ENCODE measurements at regions not wholly inside any gene's neighbourhood (a gene's known extent, or its start where the extent isn't known, plus 50 kb on each side); places are given as distances from the start of the nearest gene placed in this dataset.
A peak's percentile ranks its signal among the peaks of the same experiment; 100 is the strongest.

DNA sequence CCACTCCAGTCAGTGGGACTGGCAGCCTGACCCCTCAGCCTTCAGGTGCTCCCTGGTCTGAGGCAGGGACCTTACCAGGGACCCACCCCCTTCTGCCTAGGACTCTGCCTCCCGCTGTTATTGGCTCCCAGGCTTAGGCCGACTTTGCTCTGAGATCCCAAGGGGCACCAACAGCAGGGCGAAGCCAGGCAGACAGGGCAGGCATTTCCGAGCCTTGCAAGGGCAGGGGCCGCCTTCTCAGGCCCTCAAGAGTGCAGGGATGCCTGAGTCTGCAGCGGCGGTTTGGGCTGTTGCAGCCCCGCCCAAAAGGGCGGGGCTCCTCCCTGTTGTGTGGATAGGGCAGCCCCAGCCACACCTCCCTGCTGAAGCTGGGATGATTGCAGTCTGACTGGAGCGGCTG is 644.6 kb downstream of the PRR16 start:
- TF ChIP-seq GATA3 (IDR thresholded peaks at IDR 0.05; ENCODE audit: low read depth, low read length) (no peak), GATA2 (IDR thresholded peaks at IDR 0.05; ENCODE audit: low read depth, low read length) (no peak)

DNA sequence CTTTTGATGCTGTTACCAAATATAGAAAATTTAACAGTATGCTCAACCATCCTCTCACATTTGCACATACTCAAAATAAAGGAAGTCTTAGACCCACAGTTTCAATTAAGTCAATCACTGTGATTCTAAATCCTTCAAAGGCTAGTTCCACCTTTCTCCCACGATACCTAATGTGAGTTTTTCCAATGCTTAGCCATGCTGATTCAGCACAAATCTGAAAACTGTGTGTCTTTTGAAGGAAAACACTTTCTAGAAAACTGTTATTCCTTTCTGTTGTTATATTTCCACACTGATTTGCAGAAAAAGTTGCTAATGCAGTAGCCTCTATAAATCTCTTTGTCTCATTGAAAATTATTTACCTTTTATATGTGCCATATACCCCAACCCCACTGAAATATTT is 645.7 kb downstream of the PRR16 start:
- no peak for TF ChIP-seq GATA2 (IDR thresholded peaks at IDR 0.05; ENCODE audit: low read depth, low read length)
- no peak for TF ChIP-seq GATA3 (IDR thresholded peaks at IDR 0.05; ENCODE audit: low read depth, low read length)

DNA sequence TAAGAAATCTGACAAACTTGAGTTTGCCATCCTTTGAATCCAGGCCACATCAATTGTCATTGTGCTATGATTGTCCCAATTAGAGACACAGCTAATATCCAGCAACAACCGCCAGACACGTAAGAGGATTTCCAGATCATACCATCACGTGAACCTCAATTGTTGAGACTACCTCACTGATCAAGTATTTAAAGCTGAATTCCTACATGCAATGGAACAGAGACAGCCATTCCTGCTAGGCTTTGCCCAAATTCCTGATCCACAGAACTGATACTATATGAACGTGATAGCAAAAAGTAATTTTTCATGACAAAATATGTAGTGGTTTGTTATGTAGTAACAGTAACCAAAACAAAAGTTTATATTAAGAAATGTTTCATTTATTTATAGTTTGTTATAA is 657.7 kb downstream of the PRR16 start:
- TF ChIP-seq GATA2 (IDR thresholded peaks at IDR 0.05; ENCODE audit: low read depth, low read length) = no peak
- TF ChIP-seq GATA3 (IDR thresholded peaks at IDR 0.05; ENCODE audit: low read depth, low read length) = no peak

DNA sequence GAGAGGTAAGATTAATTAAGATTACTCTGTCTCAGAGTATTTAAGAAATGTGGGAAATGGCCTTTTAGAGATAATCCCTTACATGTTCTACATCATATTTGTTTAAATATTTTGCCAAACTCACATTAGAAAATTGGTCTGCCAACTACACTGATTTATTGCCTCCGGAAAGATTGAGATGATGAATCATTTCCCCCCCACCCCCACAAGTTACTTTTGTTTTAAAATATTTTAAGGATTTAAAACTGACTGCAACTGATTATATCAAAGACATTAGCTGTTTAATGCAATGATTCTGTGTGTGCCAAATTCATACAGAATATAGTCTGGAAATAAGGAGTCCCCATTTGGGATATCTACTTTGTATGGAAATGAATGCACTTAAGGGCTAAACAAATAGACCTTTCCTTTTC is 674.4 kb downstream of the PRR16 start:
- TF ChIP-seq GATA2 (IDR thresholded peaks at IDR 0.05; ENCODE audit: low read depth, low read length) (peak; percentile 25; the same call in 1 of the 2 replicates), GATA3 (IDR thresholded peaks at IDR 0.05; ENCODE audit: low read depth, low read length) (peak; percentile 53)

DNA sequence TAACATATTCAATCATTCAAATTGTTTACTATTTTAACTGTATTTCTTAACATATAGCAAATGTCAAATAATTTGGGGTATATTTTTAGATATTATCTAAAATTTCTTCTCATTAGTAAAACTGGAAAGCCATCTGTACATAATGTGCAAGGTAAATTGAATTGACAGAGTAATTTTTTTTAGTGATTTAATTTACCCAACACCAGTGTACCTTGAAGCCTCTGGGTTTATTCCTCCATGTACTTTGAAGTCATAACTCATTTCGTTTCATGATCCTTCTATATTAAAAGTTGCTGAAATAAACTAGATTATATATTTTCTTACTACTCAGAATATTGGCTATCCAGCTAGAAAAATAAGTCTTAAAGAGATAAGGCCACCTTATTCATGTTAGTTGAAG is 674.9 kb downstream of the PRR16 start:
- TF ChIP-seq GATA2 (IDR thresholded peaks at IDR 0.05; ENCODE audit: low read depth, low read length) (no peak), GATA3 (IDR thresholded peaks at IDR 0.05; ENCODE audit: low read depth, low read length) (no peak)

DNA sequence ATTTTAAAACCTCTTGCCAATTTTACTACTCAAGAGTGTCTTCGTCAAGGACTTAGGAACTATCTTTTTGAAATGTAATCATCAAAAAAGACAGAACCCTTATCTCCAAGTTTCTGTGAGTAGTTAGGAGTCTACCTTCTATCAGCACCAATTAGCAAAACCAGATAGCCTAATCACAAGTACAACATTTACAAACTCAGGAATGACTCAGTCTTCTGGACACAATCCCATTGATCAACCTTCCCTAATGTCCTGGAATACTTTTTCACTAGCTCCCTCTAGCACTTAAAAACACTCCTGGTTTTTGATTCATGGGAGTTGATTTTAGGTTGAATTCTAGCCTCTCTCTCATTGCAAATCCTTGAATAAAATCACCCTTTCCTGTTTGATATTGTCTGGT is 680.7 kb downstream of the PRR16 start:
- TF ChIP-seq GATA3 (IDR thresholded peaks at IDR 0.05; ENCODE audit: low read depth, low read length) (no peak), GATA2 (IDR thresholded peaks at IDR 0.05; ENCODE audit: low read depth, low read length) (no peak)

DNA sequence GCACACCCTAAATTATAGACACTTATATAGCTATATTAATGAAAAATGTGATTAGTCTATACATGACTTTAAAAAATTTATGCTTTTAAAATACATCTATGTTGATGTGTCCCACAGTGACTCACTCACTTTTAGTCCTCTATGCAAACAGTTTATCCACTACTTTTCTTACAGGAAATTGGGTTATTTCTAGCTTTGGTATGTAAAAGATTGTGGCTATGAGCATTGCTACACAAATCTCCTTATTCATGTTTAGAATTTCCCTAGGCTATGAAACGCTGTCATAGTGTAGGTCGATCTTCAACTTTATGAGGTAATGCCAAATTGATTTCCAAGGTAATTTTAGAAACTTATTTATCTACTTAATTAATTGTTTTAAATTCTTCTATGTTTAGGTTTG is 687.4 kb downstream of the PRR16 start:
- TF ChIP-seq GATA3 (IDR thresholded peaks at IDR 0.05; ENCODE audit: low read depth, low read length) = no peak

DNA sequence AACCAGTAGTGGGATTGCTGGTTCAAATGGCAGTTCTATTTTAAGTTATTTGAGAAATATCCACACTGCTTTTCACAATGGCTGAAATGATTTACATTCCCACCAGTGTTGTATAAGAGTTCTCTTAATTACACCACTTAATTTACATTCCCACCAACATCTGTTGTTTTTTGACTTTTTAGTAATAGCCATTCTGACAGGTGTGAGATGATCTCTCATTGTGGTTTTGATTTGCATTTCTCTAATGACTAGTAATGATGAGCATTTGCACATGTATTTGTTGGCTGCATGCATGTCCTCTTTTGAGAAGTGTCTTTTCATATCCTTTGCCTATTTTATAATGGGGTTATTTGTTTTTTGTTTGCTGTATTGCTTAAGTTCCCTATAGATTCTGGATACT is 688.3 kb downstream of the PRR16 start:
- no peak for TF ChIP-seq GATA2 (IDR thresholded peaks at IDR 0.05; ENCODE audit: low read depth, low read length)
- TF ChIP-seq GATA3 (IDR thresholded peaks at IDR 0.05; ENCODE audit: low read depth, low read length) = no peak

DNA sequence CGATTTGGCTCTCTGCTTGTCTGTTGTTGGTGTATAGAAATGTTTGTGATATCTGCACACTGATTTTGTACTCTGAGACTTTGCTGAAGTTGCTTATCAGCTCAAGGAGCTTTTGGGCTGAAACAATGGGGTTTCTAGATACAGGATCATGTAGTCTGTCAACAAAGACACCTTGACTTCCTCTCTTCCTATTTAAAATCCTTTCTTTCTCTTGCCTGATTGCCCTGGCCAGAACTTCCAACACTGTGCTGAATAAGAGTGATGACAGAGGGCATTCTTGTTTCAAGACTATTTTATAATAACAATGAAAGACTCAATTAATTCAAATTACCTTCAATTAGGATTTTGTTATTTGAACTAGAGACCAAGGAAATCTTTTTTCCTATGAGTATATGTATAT is 692.5 kb downstream of the PRR16 start:
- TF ChIP-seq GATA3 (IDR thresholded peaks at IDR 0.05; ENCODE audit: low read depth, low read length) (no peak), GATA2 (IDR thresholded peaks at IDR 0.05; ENCODE audit: low read depth, low read length) (no peak)

DNA sequence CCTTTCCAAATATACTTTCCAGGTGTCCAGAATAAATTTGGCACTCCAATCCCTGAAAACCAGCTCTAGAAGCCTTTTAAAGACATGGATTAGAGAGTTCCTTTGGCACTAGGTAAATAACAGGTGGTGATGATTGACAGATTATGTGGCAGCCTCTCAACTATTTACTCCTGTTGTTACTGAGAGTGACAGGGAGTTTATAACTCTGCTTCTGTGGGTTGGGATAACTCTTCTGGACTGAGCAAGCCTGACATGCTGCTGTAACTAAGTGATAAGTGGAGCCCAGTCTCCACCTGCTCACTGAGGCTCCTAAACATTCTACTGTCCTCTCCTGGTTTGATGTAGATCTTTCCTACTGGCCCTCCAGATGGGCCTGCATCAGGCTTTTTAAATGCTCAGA is 693.2 kb upstream of the FTMT start:
- TF ChIP-seq GATA3 (IDR thresholded peaks at IDR 0.05; ENCODE audit: low read depth, low read length) (no peak), GATA2 (IDR thresholded peaks at IDR 0.05; ENCODE audit: low read depth, low read length) (no peak)

DNA sequence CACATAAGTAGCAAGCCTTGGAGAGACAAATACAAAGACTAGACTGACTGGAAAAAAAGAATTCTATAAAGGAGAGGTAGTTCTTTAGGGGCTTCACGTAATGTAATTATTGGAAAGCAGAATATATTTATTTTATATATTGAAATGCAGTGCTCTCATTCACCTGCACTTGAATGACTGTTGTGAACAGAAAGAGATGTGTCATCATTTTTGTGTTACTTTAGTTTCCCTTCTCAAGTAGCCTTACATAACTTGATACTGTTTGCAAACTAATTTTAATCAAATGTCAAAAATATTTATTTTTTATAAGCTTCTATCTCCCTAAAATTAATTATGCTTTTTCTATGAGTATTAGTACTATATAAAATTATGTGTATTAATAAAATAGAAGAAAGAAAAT is 691.1 kb upstream of the FTMT start:
- TF ChIP-seq GATA2 (IDR thresholded peaks at IDR 0.05; ENCODE audit: low read depth, low read length) = no peak
- TF ChIP-seq GATA3 (IDR thresholded peaks at IDR 0.05; ENCODE audit: low read depth, low read length) = no peak

DNA sequence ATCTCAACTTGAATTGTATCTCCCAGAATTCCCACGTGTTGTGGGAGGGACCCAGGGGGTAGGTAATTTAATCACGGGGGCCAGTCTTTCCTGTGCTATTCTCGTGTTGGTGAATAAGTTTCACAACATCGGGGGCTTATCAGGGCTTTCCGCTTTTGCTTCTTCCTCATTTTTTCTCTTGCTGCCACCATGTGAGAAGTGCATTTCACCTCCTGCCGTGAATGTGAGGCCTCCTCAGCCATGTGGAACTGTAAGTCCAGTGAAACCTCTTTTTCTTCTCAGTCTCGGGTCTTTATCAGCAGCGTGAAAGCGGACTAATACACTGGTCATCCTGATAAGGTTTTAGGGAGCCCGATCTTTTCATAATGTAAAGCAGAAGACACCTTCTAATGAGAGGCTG is 687.0 kb upstream of the FTMT start:
- no peak for TF ChIP-seq GATA2 (IDR thresholded peaks at IDR 0.05; ENCODE audit: low read depth, low read length)

DNA sequence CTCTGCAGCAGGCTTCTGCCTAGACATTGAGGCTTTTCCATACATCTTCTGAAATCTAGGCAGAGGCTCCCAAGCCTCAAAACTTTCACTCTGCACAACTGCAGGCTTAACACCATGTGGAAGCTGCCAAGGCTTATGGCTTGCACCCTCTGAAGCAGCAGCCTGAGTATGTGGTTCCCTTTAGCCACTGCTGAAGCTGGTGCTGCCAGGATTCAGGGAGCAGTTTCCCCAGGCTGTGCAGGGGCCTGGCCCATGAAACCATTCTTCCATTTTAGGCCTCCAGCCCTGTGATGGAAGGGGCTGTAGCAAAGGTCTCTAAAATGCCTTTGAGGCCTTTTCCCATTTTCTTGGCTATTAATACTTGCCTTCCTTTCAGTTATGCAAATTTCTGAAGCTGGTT is 680.3 kb upstream of the FTMT start:
- TF ChIP-seq GATA3 (IDR thresholded peaks at IDR 0.05; ENCODE audit: low read depth, low read length) = no peak
- no peak for TF ChIP-seq GATA2 (IDR thresholded peaks at IDR 0.05; ENCODE audit: low read depth, low read length)

DNA sequence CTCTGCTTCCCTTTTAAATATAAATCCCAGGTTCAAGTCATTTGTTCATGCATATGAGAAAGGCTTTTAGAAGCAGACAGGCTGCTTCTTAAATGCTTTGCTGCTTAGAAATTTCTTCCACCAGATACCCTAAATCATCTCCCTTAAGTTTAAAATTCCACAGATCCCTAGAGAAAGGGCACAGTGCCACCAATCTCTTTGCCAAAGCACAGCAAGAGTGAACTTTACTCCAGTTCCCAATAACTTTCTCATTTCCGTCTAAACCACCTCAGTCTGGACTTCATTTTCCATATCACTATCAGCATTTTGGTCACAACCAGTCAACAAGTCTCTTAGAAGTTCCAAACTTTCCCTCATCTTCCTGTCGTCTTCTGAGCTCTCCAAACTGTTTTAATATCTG is 679.8 kb upstream of the FTMT start:
- no peak for TF ChIP-seq GATA2 (IDR thresholded peaks at IDR 0.05; ENCODE audit: low read depth, low read length)
- TF ChIP-seq GATA3 (IDR thresholded peaks at IDR 0.05; ENCODE audit: low read depth, low read length) = no peak

DNA sequence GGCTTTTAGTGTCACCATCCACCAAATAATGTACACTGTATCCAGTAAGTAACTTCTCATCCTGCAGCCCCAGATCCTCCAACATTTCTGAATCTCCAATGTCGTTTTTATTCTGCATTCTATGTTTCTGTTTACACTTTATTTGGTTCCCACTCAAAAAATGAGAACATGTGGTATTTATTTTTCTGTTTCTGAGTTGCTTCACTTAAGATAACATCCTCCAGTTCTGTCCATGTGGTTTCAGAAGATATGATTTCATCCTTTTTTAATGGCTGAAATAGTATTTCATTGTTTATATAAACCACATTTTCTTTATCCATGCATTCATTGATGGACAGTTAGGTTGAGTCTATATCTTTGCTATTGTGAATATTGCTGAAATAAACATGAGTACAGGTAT is 677.3 kb upstream of the FTMT start:
- TF ChIP-seq GATA2 (IDR thresholded peaks at IDR 0.05; ENCODE audit: low read depth, low read length) (no peak), GATA3 (IDR thresholded peaks at IDR 0.05; ENCODE audit: low read depth, low read length) (no peak)

DNA sequence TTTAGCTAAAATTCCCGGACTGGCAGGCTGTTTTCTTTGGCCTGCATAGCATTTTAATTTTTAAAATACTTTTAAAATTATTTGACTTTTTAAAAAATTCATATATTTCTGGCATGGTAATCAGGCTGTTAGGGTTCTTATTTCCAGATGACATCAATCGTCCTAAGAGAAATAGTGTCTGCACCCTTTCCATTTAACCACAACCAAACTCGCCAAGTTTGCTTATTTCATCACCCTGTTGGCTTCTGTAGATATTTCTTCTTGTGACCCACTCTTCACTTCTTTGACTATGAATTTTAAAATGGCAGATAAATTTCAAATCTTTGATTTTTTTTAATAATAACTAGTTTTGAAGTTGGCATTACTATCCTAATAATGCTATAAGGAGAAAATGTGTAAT is 675.7 kb upstream of the FTMT start:
- TF ChIP-seq GATA3 (IDR thresholded peaks at IDR 0.05; ENCODE audit: low read depth, low read length) (no peak), GATA2 (IDR thresholded peaks at IDR 0.05; ENCODE audit: low read depth, low read length) (no peak)

Data from SH-SY5Y (cell line).